Peyer's patch (tissue), 4 donors: ENCODE measurements at regions not wholly inside any gene's neighbourhood (a gene's known extent, or its start where the extent isn't known, plus 50 kb on each side); places are given as distances from the start of the nearest gene placed in this dataset.
"Not testable (repeated sequence)": the region's sequence is repeated elsewhere in the genome, so short reads cannot be mapped to it uniquely, and the experiment has no call there.

ENCODE experiments used
- DNase-seq, 3 donors: peaks; one replicate each; pipeline ENCODE4 v3.0.0-alpha.2; 2017 to 2019
- H3K27ac ChIP-seq, 4 donors: fragments of 200-600 bp; sonication (generic); one replicate each; pipeline ENCODE4 v1.5.1; 2016 to 2019
- H3K27me3 ChIP-seq, 2 donors: fragments of 200-600 bp; sonication (generic); one replicate each; pipeline ENCODE4 v1.5.1; 2019
- H3K36me3 ChIP-seq, 3 donors: fragments of 200-600 bp; sonication (generic); one replicate each; pipeline ENCODE4 v1.5.1; 2016 to 2019
- H3K4me1 ChIP-seq, 4 donors: fragments of 200-600 bp; sonication (generic); one replicate each; pipeline ENCODE4 v1.5.1; 2016 to 2019
- H3K4me3 ChIP-seq, 4 donors: fragments of 200-600 bp; sonication (generic); 1 replicate in 3 of 4; 2 replicates in 1 of 4; pipeline ENCODE4 v1.5.1; 2016 to 2019; ENCODE audit warnings: mild to moderate bottlenecking in 1 of 4
- H3K9me3 ChIP-seq, 4 donors: fragments of 200-600 bp; sonication (generic); one replicate each; pipeline ENCODE4 v1.5.1; 2016 to 2019; ENCODE audit warnings: mild to moderate bottlenecking in 1 of 4
- CTCF ChIP-seq, 6 experiments: fragments of 450-650 bp in 4 of 6; fragments of 200-600 bp in 2 of 6; sonication (generic) in 1 of 6; IDR thresholded peaks; one replicate each; pipeline ENCODE4 v1.5.1; 2017 to 2019; ENCODE audit warnings: antibody characterized with exemption in 6 of 6, mild to moderate bottlenecking in 3 of 6, moderate library complexity in 1 of 6
- POLR2A ChIP-seq, 2 donors: fragments of 450-650 bp; IDR thresholded peaks; one replicate each; pipeline ENCODE4 v1.5.1; 2017; ENCODE audit warnings: antibody characterized with exemption in 2 of 2, mild to moderate bottlenecking in 2 of 2, moderate library complexity in 2 of 2

GRCh38 chr20:55530763-55531162, 474.6 kb downstream of the CBLN4 start:
- H3K4me1 ChIP-seq: no peaks in the 10 kb centered on the region
- no peaks in the 10 kb centered on the region for H3K27me3 ChIP-seq
- no peak for DNase-seq
- H3K27ac ChIP-seq: no peak overlapping the region
- no peaks in the 10 kb centered on the region for H3K9me3 ChIP-seq
- no peak for TF ChIP-seq CTCF (IDR thresholded peaks at IDR 0.05)
- TF ChIP-seq POLR2A (IDR thresholded peaks at IDR 0.05): no peak
- no peak overlapping the region for H3K4me3 ChIP-seq
- no peaks in the 10 kb centered on the region for H3K36me3 ChIP-seq

- Histone ChIP-seq H3K27ac (no peak overlapping the region), H3K4me3 (no peak overlapping the region), H3K9me3 (no peaks in the 10 kb centered on the region), H3K36me3 (no peaks in the 10 kb centered on the region), H3K27me3 (no peaks in the 10 kb centered on the region), H3K4me1 (no peaks in the 10 kb centered on the region)
- TF ChIP-seq CTCF (IDR thresholded peaks at IDR 0.05): no peak
- no peak for TF ChIP-seq POLR2A (IDR thresholded peaks at IDR 0.05)
- no peak for DNase-seq
Measured at GRCh38 chr20:55528482-55528881, 476.8 kb downstream of the CBLN4 start.

GRCh38 chr20:55522296-55522815, 483.0 kb downstream of the CBLN4 start:
- no peak overlapping the region for H3K27ac ChIP-seq
- no peak overlapping the region for H3K4me3 ChIP-seq
- DNase-seq: no peak
- H3K27me3 ChIP-seq: no peaks in the 10 kb centered on the region
- no peaks in the 10 kb centered on the region for H3K4me1 ChIP-seq
- no peaks in the 10 kb centered on the region for H3K9me3 ChIP-seq
- TF ChIP-seq POLR2A (IDR thresholded peaks at IDR 0.05): no peak
- no peak for TF ChIP-seq CTCF (IDR thresholded peaks at IDR 0.05)
- H3K36me3 ChIP-seq: no peaks in the 10 kb centered on the region

- DNase-seq, H3K27me3 ChIP-seq, H3K27ac ChIP-seq, H3K36me3 ChIP-seq, H3K4me1 ChIP-seq, H3K9me3 ChIP-seq, H3K4me3 ChIP-seq: not testable (repeated sequence)
Measured at GRCh38 chr20:55517584-55517983, 487.7 kb downstream of the CBLN4 start.

GRCh38 chr20:55515832-55516231, 489.5 kb downstream of the CBLN4 start:
- Histone ChIP-seq H3K4me1 (no peaks in the 10 kb centered on the region), H3K27me3 (no peaks in the 10 kb centered on the region), H3K27ac (no peak overlapping the region), H3K4me3 (no peak overlapping the region), H3K9me3 (no peaks in the 10 kb centered on the region), H3K36me3 (no peaks in the 10 kb centered on the region)
- DNase-seq: no peak
- TF ChIP-seq POLR2A (IDR thresholded peaks at IDR 0.05) (no peak), CTCF (IDR thresholded peaks at IDR 0.05) (no peak)

- H3K36me3 ChIP-seq: no peaks in the 10 kb centered on the region
- DNase-seq: no peak
- H3K4me3 ChIP-seq: no peak overlapping the region
- H3K4me1 ChIP-seq: no peaks in the 10 kb centered on the region
- H3K9me3 ChIP-seq: no peaks in the 10 kb centered on the region
- TF ChIP-seq CTCF (IDR thresholded peaks at IDR 0.05): no peak
- no peak for TF ChIP-seq POLR2A (IDR thresholded peaks at IDR 0.05)
- H3K27me3 ChIP-seq: no peaks in the 10 kb centered on the region
- H3K27ac ChIP-seq: no peak overlapping the region
Measured at GRCh38 chr20:55514531-55514930, 490.8 kb downstream of the CBLN4 start.
